Colonic mucosa (tissue), 4 donors: ENCODE measurements at regions not wholly inside any gene's neighbourhood (a gene's known extent, or its start where the extent isn't known, plus 50 kb on each side); places are given as distances from the start of the nearest gene placed in this dataset.
"Not testable (repeated sequence)": the region's sequence is repeated elsewhere in the genome, so short reads cannot be mapped to it uniquely, and the experiment has no call there.

Source experiments
- DNase-seq: peaks from one replicate; pipeline ENCODE4 v3.0.0-alpha.2; 2020
- H3K27ac ChIP-seq: fragments of 200-600 bp; one replicate; pipeline ENCODE4 v1.8.0; 2021
- H3K27me3 ChIP-seq: fragments of 200-600 bp; one replicate; pipeline ENCODE4 v1.8.0; 2021
- H3K36me3 ChIP-seq: fragments of 200-600 bp; one replicate; pipeline ENCODE4 v1.8.0; 2021
- H3K4me1 ChIP-seq: fragments of 200-600 bp; one replicate; pipeline ENCODE4 v1.8.0; 2021; ENCODE audit warnings: mild to moderate bottlenecking
- H3K4me3 ChIP-seq: fragments of 200-600 bp; one replicate; pipeline ENCODE4 v1.8.0; 2021
- H3K9ac ChIP-seq, 2 donors: one replicate each; pipeline ENCODE4 v1.7.0; 2013; ENCODE audit warnings: control low read depth in 2 of 2, low read depth in 2 of 2, low read length in 2 of 2
- H3K9me3 ChIP-seq: fragments of 200-600 bp; one replicate; pipeline ENCODE4 v1.8.0; 2021
- intact Hi-C: fragments of 100-400 bp; cut with DNase I; formaldehyde crosslinking; loops from one replicate; pipeline ENCODE4 v1.14.1; 2022
- TF ChIP-seq, protein P1 (sequence below): fragments of 200-600 bp; IDR thresholded peaks from one replicate; pipeline ENCODE4 v1.8.0; 2022; ENCODE audit warnings: antibody characterized with exemption, mild to moderate bottlenecking
- donor health status: healthy.
- donor health status: DM: no; HTN: no; CAD: no.
- donor health status: DM: no; HTN: no; CAD: no.

DNA sequence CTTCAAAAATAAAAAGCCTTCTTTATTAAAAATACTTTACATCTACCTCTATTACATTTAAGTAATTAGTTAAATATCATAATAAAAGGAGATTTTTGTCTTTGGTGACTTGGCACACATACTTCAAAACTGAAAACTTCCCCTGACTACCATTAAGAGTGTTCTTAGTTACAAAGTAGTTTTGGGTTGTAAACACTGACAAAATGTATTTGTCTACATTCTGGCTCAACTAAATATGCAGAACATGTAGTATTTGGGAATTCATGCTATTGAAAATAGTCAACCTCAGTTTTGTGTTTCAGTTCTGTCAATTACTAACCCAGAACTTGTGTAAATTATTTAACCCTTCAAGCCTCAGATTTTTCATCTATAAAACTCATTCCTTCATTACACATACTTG lies 311.5 kb downstream of the RAD51AP2 start:
- H3K9me3 ChIP-seq = no peaks in the 10 kb centered on the region
- no peak overlapping the region for H3K27ac ChIP-seq
- intact Hi-C loops = no loop called here
- no peaks in the 10 kb centered on the region for H3K4me1 ChIP-seq
- TF ChIP-seq, protein P1, sequence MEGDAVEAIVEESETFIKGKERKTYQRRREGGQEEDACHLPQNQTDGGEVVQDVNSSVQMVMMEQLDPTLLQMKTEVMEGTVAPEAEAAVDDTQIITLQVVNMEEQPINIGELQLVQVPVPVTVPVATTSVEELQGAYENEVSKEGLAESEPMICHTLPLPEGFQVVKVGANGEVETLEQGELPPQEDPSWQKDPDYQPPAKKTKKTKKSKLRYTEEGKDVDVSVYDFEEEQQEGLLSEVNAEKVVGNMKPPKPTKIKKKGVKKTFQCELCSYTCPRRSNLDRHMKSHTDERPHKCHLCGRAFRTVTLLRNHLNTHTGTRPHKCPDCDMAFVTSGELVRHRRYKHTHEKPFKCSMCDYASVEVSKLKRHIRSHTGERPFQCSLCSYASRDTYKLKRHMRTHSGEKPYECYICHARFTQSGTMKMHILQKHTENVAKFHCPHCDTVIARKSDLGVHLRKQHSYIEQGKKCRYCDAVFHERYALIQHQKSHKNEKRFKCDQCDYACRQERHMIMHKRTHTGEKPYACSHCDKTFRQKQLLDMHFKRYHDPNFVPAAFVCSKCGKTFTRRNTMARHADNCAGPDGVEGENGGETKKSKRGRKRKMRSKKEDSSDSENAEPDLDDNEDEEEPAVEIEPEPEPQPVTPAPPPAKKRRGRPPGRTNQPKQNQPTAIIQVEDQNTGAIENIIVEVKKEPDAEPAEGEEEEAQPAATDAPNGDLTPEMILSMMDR = no peak
- no peaks in the 10 kb centered on the region for H3K36me3 ChIP-seq
- H3K9ac ChIP-seq = no peak overlapping the region
- H3K27me3 ChIP-seq = no peaks in the 10 kb centered on the region
- no peak for DNase-seq
- no peak overlapping the region for H3K4me3 ChIP-seq

DNA sequence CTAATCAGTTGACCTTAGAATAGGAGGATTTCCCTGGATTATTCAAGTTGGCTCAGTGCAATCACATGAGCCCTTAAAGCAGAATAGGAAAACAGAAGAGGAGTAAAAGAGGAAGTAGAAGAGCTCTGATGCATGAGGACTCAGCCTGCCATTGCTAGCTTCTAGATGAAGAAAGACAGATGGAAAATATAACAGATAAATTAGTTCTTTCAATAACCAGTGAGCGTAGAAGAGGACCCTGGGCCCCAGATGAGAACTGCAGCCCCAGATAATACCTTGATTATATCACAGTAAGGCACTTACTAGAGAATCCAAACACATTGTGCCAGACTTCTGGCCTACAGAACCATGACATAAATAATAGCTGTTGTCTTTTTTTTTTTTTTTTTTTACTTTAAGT lies 314.0 kb downstream of the RAD51AP2 start:
- H3K36me3 ChIP-seq, H3K4me1 ChIP-seq, H3K27me3 ChIP-seq, H3K27ac ChIP-seq, intact Hi-C loops, H3K9me3 ChIP-seq, H3K4me3 ChIP-seq, H3K9ac ChIP-seq, DNase-seq: not testable (repeated sequence)

DNA sequence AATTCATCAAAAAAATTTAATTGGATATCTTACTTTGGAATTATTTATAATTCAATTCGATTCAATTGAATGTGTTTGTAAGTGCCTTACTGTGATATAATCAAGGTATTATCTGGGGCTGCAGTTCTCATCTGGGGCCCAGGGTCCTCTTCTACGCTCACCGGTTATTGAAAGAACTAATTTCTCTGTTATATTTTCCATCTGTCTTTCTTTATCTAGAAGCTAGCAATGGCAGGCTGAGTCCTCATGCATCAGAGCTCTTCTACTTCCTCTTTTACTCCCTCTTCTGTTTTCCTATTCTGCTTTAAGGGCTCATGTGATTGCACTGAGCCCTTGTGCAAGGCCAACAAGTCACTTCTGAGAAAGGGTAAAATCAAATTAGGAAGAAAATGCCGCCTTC lies 315.6 kb downstream of the RAD51AP2 start:
- H3K4me3 ChIP-seq, H3K4me1 ChIP-seq, H3K9me3 ChIP-seq, H3K9ac ChIP-seq, H3K36me3 ChIP-seq, DNase-seq, intact Hi-C loops, H3K27ac ChIP-seq, H3K27me3 ChIP-seq: not testable (repeated sequence)

DNA sequence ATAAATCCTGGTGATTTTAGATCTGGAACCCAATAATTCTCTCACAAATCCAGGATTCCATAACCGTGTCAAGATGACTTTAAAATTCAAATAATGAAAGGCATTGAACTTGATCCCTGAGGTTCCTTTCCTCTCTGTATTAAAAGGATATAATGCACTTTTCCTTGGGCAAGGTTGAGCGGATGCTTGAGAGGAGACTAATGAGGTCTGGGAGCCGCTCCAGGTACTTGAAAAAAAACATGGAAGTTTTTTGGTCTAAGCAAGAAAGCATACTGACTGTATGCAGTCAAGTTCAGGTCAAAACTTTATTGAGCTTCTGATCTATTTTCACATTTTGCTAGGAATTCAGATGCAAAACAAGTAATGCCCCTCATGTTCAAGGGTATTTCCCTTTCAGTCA lies 318.5 kb downstream of the RAD51AP2 start:
- intact Hi-C loops = no loop called here
- no peak for DNase-seq
- no peaks in the 10 kb centered on the region for H3K9me3 ChIP-seq
- H3K27ac ChIP-seq = no peak overlapping the region
- no peak overlapping the region for H3K9ac ChIP-seq
- H3K4me3 ChIP-seq = no peak overlapping the region
- H3K4me1 ChIP-seq = no peaks in the 10 kb centered on the region
- H3K36me3 ChIP-seq = no peaks in the 10 kb centered on the region
- H3K27me3 ChIP-seq = no peaks in the 10 kb centered on the region
- TF ChIP-seq, protein P1 = no peak

DNA sequence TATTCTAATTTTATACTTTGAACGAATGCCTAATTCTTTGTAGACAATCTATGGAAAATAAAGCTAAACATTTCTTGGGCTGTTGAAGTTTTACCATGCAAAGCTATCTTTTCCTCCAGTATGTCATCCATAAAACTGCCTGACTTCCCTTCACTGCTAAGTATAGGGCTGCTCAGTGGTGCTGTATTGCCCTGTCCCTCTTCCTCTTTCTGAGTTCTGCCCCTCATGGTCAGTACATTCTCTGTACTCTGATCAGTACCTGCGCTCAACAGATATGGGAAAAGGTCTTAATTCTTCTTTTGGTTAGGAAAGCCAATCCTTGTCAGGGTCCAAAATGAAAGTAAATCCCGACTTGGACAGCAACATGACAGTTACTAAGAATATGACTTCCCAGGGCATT lies 321.9 kb downstream of the RAD51AP2 start:
- Histone ChIP-seq H3K27me3 (no peaks in the 10 kb centered on the region), H3K4me1 (no peaks in the 10 kb centered on the region), H3K27ac (no peak overlapping the region), H3K9ac (no peak overlapping the region), H3K4me3 (no peak overlapping the region), H3K9me3 (no peaks in the 10 kb centered on the region), H3K36me3 (no peaks in the 10 kb centered on the region)
- DNase-seq = no peak
- intact Hi-C loops = no loop called here
- TF ChIP-seq, protein P1 = no peak

DNA sequence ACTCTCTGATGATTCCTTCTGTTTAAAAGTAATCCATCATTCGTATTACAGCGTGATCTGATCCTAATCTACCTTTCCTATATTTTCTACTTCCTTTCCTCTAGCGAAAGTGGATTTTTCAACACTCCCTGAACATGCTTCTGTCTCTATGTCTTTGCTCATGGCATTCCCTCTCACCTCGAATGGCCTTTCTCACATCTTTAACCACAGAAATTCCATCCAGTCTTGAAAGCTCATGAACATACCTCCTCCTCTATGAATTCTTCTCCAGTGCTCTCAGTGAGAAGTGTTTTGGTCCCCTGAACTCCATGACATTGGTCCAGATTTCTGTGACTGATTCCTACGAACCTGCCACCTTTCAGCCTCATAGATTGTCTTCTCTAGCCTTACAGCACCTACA lies 323.2 kb downstream of the RAD51AP2 start:
- Histone ChIP-seq H3K36me3 (no peaks in the 10 kb centered on the region), H3K27ac (no peak overlapping the region), H3K4me1 (no peaks in the 10 kb centered on the region), H3K27me3 (no peaks in the 10 kb centered on the region), H3K9me3 (no peaks in the 10 kb centered on the region), H3K9ac (no peak overlapping the region), H3K4me3 (no peak overlapping the region)
- no peak for DNase-seq
- TF ChIP-seq, protein P1 = no peak
- intact Hi-C loops = no loop called here

DNA sequence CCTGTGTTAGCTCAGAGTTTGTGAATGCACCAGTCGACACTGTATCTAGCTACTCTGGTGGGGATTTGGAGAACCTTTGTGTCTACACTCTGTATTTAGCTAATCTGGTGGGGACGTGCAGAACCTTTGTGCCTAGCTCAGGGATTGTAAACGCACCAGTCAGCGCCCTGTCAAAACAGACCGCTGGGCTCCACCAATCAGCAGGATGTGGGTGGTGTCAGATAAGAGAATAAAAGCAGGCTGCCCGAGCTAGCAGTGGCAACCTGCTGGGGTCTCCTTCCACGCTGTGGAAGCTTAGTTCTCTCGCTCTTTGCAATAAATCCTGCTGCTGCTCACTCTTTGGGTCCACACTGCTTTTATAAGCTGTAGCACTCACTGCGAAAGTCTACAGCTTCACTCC lies 324.2 kb downstream of the RAD51AP2 start:
- no peak overlapping the region for H3K27ac ChIP-seq
- TF ChIP-seq, protein P1 = no peak
- H3K9me3 ChIP-seq = no peaks in the 10 kb centered on the region
- no peaks in the 10 kb centered on the region for H3K4me1 ChIP-seq
- H3K27me3 ChIP-seq = no peaks in the 10 kb centered on the region
- no peak for DNase-seq
- H3K36me3 ChIP-seq = no peaks in the 10 kb centered on the region
- H3K4me3 ChIP-seq = no peak overlapping the region
- intact Hi-C loops = no loop called here
- H3K9ac ChIP-seq = no peak overlapping the region

DNA sequence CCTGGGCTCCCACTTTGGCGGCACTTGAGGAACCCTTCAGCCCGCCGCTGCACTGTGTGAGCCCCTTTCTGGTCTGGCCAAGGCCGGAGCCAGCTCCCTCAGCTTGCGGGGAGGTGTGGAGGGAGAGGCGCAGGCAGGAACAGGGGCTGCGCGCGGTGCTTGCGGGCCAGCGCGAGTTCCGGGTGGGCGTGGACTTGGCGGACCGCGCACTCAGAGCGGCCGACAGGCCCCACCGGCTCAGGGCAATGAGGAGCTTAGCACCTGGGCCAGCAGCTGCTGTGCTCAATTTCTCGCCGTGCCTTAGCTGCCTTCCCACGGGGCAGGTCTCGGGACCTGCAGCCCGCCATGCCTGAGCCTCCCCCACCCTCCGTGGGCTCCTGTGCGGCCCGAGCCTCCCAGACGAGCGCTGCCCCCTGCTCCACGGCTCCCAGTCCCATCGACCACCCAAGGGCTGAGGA lies 324.8 kb downstream of the RAD51AP2 start:
- H3K27me3 ChIP-seq, DNase-seq, H3K27ac ChIP-seq, H3K9ac ChIP-seq, H3K4me3 ChIP-seq, H3K4me1 ChIP-seq, intact Hi-C loops, H3K36me3 ChIP-seq, H3K9me3 ChIP-seq: not testable (repeated sequence)
